ENCODE measurements at regions not wholly inside any gene's neighbourhood (a gene's known extent, or its start where the extent isn't known, plus 50 kb on each side); places are given as distances from the start of the nearest gene placed in this dataset.

DNA sequence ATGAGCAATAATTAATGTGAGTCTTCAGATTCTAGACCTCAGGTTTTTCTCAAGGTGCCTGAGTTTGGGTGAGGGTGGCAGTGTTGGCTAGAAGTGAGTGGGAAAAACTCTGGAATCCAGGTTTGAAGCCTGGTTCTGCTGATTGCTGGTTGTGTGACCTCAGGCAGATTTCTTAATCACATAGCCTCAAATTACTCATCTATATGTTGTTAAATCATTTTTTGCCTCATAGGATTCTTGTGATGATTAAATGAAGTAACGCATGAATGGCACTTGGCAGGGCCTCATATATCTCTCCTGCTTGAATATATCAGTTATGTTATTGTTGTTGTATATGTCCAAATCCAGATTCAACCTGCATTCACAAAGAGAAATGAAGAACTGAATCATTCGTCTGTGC, 60.5 kb downstream of the NR2F2 start:
- no peaks in the 10 kb centered on the region for H3K36me3 Mint-ChIP-seq (ENCODE audit: unreplicated experiment)
- no peak overlapping the region for H3K4me3 Mint-ChIP-seq (ENCODE audit: unreplicated experiment)
- no peak for DNase-seq
- H3K27ac Mint-ChIP-seq (ENCODE audit: unreplicated experiment): no peak overlapping the region
- H3K4me1 Mint-ChIP-seq (ENCODE audit: low read depth, unreplicated experiment): no peaks in the 10 kb centered on the region
- no peaks in the 10 kb centered on the region for H3K9me3 Mint-ChIP-seq (ENCODE audit: unreplicated experiment)
- H3K27me3 Mint-ChIP-seq (ENCODE audit: unreplicated experiment): peaks cover 5% of the 10 kb centered on the region
- TF ChIP-seq, protein P1, sequence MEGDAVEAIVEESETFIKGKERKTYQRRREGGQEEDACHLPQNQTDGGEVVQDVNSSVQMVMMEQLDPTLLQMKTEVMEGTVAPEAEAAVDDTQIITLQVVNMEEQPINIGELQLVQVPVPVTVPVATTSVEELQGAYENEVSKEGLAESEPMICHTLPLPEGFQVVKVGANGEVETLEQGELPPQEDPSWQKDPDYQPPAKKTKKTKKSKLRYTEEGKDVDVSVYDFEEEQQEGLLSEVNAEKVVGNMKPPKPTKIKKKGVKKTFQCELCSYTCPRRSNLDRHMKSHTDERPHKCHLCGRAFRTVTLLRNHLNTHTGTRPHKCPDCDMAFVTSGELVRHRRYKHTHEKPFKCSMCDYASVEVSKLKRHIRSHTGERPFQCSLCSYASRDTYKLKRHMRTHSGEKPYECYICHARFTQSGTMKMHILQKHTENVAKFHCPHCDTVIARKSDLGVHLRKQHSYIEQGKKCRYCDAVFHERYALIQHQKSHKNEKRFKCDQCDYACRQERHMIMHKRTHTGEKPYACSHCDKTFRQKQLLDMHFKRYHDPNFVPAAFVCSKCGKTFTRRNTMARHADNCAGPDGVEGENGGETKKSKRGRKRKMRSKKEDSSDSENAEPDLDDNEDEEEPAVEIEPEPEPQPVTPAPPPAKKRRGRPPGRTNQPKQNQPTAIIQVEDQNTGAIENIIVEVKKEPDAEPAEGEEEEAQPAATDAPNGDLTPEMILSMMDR (IDR thresholded peaks at IDR 0.05; ENCODE audit: partially characterized antibody, unreplicated experiment): no peak

- H3K4me1 Mint-ChIP-seq (ENCODE audit: low read depth, unreplicated experiment): no peaks in the 10 kb centered on the region
- H3K9me3 Mint-ChIP-seq (ENCODE audit: unreplicated experiment): no peaks in the 10 kb centered on the region
- no peak overlapping the region for H3K4me3 Mint-ChIP-seq (ENCODE audit: unreplicated experiment)
- H3K27ac Mint-ChIP-seq (ENCODE audit: unreplicated experiment): no peak overlapping the region
- H3K27me3 Mint-ChIP-seq (ENCODE audit: unreplicated experiment): peaks cover 5% of the 10 kb centered on the region
- TF ChIP-seq, protein P1 (IDR thresholded peaks at IDR 0.05; ENCODE audit: partially characterized antibody, unreplicated experiment): no peak
- no peak for DNase-seq
- no peaks in the 10 kb centered on the region for H3K36me3 Mint-ChIP-seq (ENCODE audit: unreplicated experiment)
Measured at GRCh38 chr15:96392380-96393208, 62.1 kb downstream of the NR2F2 start.

DNA sequence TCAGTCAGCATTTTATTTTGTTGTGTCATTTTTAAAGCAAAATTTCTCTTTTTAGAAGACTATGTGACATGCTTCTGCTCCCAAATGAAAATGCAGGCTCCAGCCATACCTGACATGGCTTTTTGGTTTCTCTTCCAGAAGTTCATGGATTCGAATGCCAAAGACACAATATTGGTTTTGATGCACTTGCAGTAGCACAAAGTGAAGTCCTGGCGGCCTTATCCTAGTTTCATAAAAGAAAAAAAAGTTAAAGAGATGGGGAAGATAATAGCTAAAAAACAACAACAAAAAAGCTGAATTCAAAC, 62.7 kb downstream of the NR2F2 start:
- no peaks in the 10 kb centered on the region for H3K9me3 Mint-ChIP-seq (ENCODE audit: unreplicated experiment)
- no peak for DNase-seq
- H3K27ac Mint-ChIP-seq (ENCODE audit: unreplicated experiment): no peak overlapping the region
- peaks cover 5% of the 10 kb centered on the region for H3K27me3 Mint-ChIP-seq (ENCODE audit: unreplicated experiment)
- TF ChIP-seq, protein P1 (IDR thresholded peaks at IDR 0.05; ENCODE audit: partially characterized antibody, unreplicated experiment): no peak
- no peaks in the 10 kb centered on the region for H3K36me3 Mint-ChIP-seq (ENCODE audit: unreplicated experiment)
- no peaks in the 10 kb centered on the region for H3K4me1 Mint-ChIP-seq (ENCODE audit: low read depth, unreplicated experiment)
- no peak overlapping the region for H3K4me3 Mint-ChIP-seq (ENCODE audit: unreplicated experiment)

- Mint-ChIP-seq H3K4me3 (ENCODE audit: unreplicated experiment) (no peak overlapping the region), H3K9me3 (ENCODE audit: unreplicated experiment) (peaks cover 2% of the 10 kb centered on the region), H3K4me1 (ENCODE audit: low read depth, unreplicated experiment) (no peaks in the 10 kb centered on the region), H3K27ac (ENCODE audit: unreplicated experiment) (no peak overlapping the region), H3K27me3 (ENCODE audit: unreplicated experiment) (peaks cover 5% of the 10 kb centered on the region), H3K36me3 (ENCODE audit: unreplicated experiment) (no peaks in the 10 kb centered on the region)
- TF ChIP-seq, protein P1 (IDR thresholded peaks at IDR 0.05; ENCODE audit: partially characterized antibody, unreplicated experiment): no peak
- no peak for DNase-seq
Measured at GRCh38 chr15:96395687-96396086, 65.2 kb downstream of the NR2F2 start.

GRCh38 chr15:96398776-96399175, 68.3 kb downstream of the NR2F2 start:
- Mint-ChIP-seq H3K27ac (ENCODE audit: unreplicated experiment) (no peak overlapping the region), H3K9me3 (ENCODE audit: unreplicated experiment) (peaks cover 2% of the 10 kb centered on the region), H3K36me3 (ENCODE audit: unreplicated experiment) (no peaks in the 10 kb centered on the region), H3K27me3 (ENCODE audit: unreplicated experiment) (no peaks in the 10 kb centered on the region), H3K4me3 (ENCODE audit: unreplicated experiment) (no peak overlapping the region), H3K4me1 (ENCODE audit: low read depth, unreplicated experiment) (peaks cover 5% of the 10 kb centered on the region)
- DNase-seq: no peak
- TF ChIP-seq, protein P1 (IDR thresholded peaks at IDR 0.05; ENCODE audit: partially characterized antibody, unreplicated experiment): no peak

Measured in glutamatergic neuron (in vitro differentiated cells).